GM21529 (cell line): ENCODE measurements at regions not wholly inside any gene's neighbourhood (a gene's known extent, or its start where the extent isn't known, plus 50 kb on each side); places are given as distances from the start of the nearest gene placed in this dataset.
A peak's percentile ranks its signal among the peaks of the same experiment; 100 is the strongest.

ENCODE experiments used
- ATAC-seq: cut with Tn5 transposase; IDR thresholded peaks from one replicate; pipeline ENCODE4 v1.9.1; 2021; ENCODE audit not compliant: unreplicated experiment

GRCh38 chr17:68182011-68182306, 65.9 kb upstream of the AMZ2 start:
- ATAC-seq = peak; percentile 37

GRCh38 chr17:68182940-68183551, 64.8 kb upstream of the AMZ2 start:
- peak; percentile 39 for ATAC-seq

GRCh38 chr17:68184141-68184571, 63.7 kb upstream of the AMZ2 start:
- ATAC-seq = no peak

GRCh38 chr17:68184816-68185436, 62.9 kb upstream of the AMZ2 start:
- peak; percentile 68 for ATAC-seq

DNA sequence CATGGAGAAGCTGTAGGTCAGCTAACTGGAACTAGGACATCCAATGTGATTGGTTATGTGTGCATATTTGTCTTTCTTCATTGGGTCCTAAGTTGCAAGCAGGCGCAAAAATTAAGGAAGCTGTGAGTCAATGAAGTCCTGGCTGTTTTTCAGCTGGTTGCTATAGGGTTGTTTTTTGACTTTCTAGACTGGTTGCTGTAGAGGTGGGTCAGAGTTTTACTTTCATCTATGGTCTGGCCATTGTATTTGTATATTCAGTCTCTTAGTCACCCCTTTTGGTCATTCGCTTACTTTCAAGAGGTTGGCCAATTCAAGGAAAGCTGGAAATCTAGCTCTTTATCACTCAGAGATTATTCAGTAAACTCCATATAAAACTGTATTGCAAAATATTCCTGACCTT, 62.0 kb upstream of the AMZ2 start:
- ATAC-seq = no peak

DNA sequence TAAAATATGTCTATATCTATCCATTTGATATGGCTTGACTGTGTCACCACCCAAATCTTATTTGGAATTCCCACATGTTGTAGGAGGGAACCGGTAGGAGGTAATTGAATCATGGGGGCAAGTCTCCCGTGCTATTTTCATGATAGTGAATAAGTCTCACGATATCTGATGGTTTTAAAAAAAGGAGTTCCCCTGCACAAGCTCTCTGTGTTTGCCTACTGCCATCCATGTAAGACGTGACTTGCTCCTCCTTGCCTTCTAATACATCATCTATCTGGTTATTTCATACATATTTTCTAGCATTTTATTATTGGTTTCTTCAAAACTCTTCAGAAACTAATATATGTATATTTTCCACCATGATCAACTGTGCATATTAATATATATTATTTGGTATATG, 57.3 kb upstream of the AMZ2 start:
- ATAC-seq = no peak

DNA sequence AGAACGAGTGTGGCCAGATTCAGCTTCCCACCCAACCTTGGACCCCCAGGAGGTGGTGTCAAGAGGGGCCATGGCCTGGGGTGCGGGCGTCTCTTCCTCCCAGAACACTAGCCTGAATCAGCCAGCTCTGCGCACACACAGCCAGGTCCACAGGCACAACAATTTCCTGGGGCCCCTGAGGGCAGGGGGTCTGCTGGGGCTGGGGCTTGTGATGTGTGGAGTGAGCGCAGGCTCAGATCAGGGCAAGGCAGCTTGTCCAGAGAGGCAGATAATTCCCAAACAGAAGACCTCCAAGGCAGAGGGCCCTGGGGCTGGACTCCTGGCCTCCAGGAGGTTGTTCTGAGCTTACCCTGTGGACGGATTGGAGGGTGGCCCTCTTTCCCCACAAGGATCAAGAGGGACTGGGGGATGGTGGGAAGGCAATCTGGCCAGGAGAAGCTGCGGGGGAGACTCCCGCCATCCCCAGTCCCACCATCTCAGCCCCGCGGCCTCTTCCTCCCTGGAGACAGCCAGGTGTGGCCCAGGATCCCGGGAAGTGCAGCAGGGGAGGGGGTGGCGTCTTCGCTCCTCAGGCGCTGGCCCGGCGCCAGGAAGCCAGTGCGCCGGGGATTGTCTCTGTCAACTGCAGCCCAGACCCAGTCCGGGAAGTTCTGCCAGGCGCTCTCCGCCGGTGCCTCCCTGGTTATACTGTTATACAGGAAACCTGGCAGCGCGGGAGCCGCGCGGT, 52.0 kb upstream of the AMZ2 start:
- no peak for ATAC-seq

DNA sequence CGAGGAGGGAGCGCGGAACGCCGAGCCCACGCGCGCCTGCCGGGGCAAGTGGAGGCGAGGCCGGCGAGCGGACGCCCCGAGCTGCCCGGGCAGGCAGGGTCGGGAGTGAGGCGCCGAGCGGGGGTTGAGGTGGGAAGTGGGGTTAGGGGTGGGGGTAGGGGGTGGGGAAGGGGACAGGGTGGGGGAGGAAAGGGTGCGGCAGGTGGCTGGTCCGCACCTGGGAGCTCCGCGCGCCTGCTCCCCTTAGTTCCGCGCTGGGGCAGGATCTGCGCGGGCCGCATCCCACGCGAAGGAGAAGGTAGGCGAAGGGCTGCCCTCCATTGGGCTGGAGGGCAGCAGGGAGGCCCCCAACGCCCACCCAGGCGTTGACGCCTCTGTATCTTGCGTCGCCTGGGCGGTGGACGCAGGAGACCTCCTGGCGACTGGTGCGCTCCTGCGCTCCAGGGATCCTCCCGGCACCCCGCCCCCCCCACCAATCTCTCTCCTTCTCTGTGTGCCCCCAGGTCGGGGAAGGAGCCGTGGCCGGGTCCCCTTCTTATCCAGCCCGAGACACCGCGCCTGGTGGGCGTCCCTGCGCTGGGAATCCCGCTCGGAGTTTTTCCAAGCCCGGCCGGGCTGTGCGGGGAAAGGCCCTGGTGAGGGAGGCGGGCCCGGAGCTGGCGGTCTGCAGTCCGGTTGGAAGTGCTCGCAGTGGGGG, 51.3 kb upstream of the AMZ2 start:
- ATAC-seq = no peak

DNA sequence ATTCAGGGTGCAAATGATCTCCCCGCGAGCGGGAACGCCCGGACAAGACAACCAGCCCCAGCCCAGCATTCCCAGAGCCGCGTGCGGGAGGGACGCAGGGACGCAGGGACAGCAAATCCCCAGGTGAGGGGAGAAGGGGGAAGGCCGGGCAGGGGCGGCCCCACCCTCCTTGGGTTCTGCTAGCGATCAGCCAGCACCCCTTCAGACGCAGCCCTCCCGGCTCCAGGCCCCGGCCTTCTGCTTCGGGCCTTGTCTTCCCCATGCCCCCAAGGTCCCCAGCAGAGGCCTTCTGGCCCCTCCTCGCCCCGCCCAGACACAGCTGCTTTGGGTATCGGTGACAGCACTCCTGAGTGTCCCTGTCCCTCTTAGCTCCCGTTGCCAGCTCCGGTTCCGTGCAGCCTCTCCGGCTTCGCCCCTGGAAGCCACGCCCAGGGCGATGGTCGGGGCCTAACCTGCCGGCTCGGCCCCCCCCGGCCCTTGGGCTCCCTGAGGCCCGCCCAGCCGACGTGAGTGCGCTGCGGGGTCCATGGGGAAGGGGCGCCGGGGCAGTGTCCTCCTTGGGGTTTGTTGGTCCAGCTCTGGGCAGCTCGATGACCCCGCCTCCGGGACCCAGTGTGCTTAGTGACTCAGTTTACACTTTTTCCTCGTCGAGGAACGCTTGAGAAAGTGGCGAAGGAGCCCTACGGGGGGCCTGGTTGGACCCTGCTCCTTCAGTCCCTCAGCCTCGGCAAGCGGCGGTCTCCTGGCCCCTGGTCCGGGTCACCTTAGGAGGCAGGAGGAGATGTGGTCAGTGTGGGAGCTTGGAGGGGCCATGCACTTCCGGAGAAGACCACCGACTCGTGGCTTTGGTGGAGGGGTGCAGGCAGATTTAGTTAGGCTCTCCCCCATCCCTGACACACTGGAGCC, 50.5 kb upstream of the AMZ2 start:
- no peak for ATAC-seq

- no peak for ATAC-seq
Observed at GRCh38 chr17:68197997-68198930, 49.6 kb upstream of the AMZ2 start.
